ELR (cell line): ENCODE measurements at regions not wholly inside any gene's neighbourhood (a gene's known extent, or its start where the extent isn't known, plus 50 kb on each side); places are given as distances from the start of the nearest gene placed in this dataset.

Experiments
- DNase-seq: peaks from one replicate; pipeline ENCODE4 v3.0.0-alpha.2; 2015; ENCODE audit warnings: low read depth

- no peak for DNase-seq
Measured at GRCh38 chr2:128726236-128726635, 407.6 kb upstream of the HS6ST1 start.

- DNase-seq, result no peak
Measured at GRCh38 chr2:128726911-128727310, 408.2 kb upstream of the HS6ST1 start.

GRCh38 chr2:128727404-128727803, 408.7 kb upstream of the HS6ST1 start:
- DNase-seq, result no peak

GRCh38 chr2:128727914-128728313, 409.2 kb upstream of the HS6ST1 start:
- peak; percentile 28 for DNase-seq

GRCh38 chr2:128729051-128729450, 410.4 kb upstream of the HS6ST1 start:
- no peak for DNase-seq

- no peak for DNase-seq
Measured at GRCh38 chr2:128731994-128732650, 413.5 kb upstream of the HS6ST1 start.

GRCh38 chr2:128732976-128733431, 414.3 kb upstream of the HS6ST1 start:
- no peak for DNase-seq

GRCh38 chr2:128733450-128733849, 414.8 kb upstream of the HS6ST1 start:
- no peak for DNase-seq

- DNase-seq, result peak; percentile 3
Measured at GRCh38 chr2:128734521-128735295, 416.0 kb upstream of the HS6ST1 start.

- DNase-seq, result no peak
Measured at GRCh38 chr2:128735296-128735960, 416.8 kb upstream of the HS6ST1 start.

GRCh38 chr2:128736046-128736688, 417.5 kb upstream of the HS6ST1 start:
- no peak for DNase-seq

- DNase-seq, result peak; percentile 30
Measured at GRCh38 chr2:128736689-128737545, 418.2 kb upstream of the HS6ST1 start.

- no peak for DNase-seq
Measured at GRCh38 chr2:128737546-128737826, 418.8 kb upstream of the HS6ST1 start.

GRCh38 chr2:128738446-128739110, 419.9 kb upstream of the HS6ST1 start:
- no peak for DNase-seq

- no peak for DNase-seq
Measured at GRCh38 chr2:128742467-128742866, 423.8 kb upstream of the HS6ST1 start.

GRCh38 chr2:128745946-128746345, 427.3 kb upstream of the HS6ST1 start:
- no peak for DNase-seq

GRCh38 chr2:128746356-128746755, 427.7 kb upstream of the HS6ST1 start:
- peak; percentile 6 for DNase-seq

GRCh38 chr2:128748336-128748735, 429.7 kb upstream of the HS6ST1 start:
- DNase-seq, result no peak

- no peak for DNase-seq
Measured at GRCh38 chr2:128748835-128749605, 430.4 kb upstream of the HS6ST1 start.
